Glutamatergic neuron (in vitro differentiated cells): ENCODE measurements at regions not wholly inside any gene's neighbourhood (a gene's known extent, or its start where the extent isn't known, plus 50 kb on each side); places are given as distances from the start of the nearest gene placed in this dataset.

ENCODE experiments used
- DNase-seq: peaks from one replicate; pipeline ENCODE4 v3.0.0; 2022
- H3K27ac Mint-ChIP-seq: one replicate; pipeline ENCODE4 v1.8.0; 2020; ENCODE audit warnings: mild to moderate bottlenecking, mixed read lengths, inconsistent platforms; ENCODE audit not compliant: unreplicated experiment
- H3K27me3 Mint-ChIP-seq: one replicate; pipeline ENCODE4 v1.8.0; 2020; ENCODE audit warnings: mild to moderate bottlenecking, moderate library complexity, mixed read lengths, inconsistent platforms; ENCODE audit not compliant: unreplicated experiment
- H3K36me3 Mint-ChIP-seq: one replicate; pipeline ENCODE4 v1.8.0; 2020; ENCODE audit warnings: mild to moderate bottlenecking, mixed read lengths, inconsistent platforms; ENCODE audit not compliant: unreplicated experiment
- H3K4me1 Mint-ChIP-seq: one replicate; pipeline ENCODE4 v1.8.0; 2020; ENCODE audit warnings: mild to moderate bottlenecking, low read depth, mixed read lengths, inconsistent platforms; ENCODE audit not compliant: unreplicated experiment
- H3K4me3 Mint-ChIP-seq: one replicate; pipeline ENCODE4 v1.8.0; 2020; ENCODE audit warnings: mild to moderate bottlenecking, mixed read lengths, inconsistent platforms; ENCODE audit not compliant: unreplicated experiment
- H3K9me3 Mint-ChIP-seq: one replicate; pipeline ENCODE4 v1.8.0; 2020; ENCODE audit warnings: mild to moderate bottlenecking, moderate library complexity, mixed read lengths, inconsistent platforms; ENCODE audit not compliant: unreplicated experiment
- CTCF ChIP-seq: fragments of 200-600 bp; sonication (generic); IDR thresholded peaks from one replicate; pipeline ENCODE4 v1.5.0; 2021; ENCODE audit not compliant: partially characterized antibody, unreplicated experiment

GRCh38 chr9:88741335-88741734, 206.4 kb downstream of the NXNL2 start:
- TF ChIP-seq CTCF, result peak; percentile 35
- H3K27ac Mint-ChIP-seq, result no peak overlapping the region
- DNase-seq, result no peak
- H3K27me3 Mint-ChIP-seq, result peaks cover 2% of the 10 kb centered on the region
- H3K4me1 Mint-ChIP-seq, result peaks cover 14% of the 10 kb centered on the region
- peaks cover 3% of the 10 kb centered on the region for H3K9me3 Mint-ChIP-seq
- no peaks in the 10 kb centered on the region for H3K36me3 Mint-ChIP-seq
- H3K4me3 Mint-ChIP-seq, result no peak overlapping the region

DNA sequence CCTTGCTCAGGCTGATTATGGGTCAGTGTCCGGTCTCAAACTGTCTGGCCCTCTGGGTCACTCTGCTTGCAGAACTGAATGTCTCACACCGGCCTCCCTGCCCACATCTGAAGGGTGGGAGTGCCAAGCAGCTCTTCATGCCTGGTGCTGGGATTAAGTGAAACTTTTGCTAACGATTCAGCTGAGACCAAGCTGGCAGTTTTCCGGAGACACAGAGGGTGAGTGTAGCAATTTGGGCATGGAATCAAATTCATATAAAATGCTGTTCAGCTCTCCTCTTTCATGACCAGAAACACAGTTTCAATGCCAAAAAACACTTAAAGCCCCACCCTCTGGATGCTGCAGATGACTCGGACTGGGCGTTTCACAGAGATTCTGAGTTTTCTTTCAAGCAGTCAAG, 207.5 kb downstream of the NXNL2 start:
- DNase-seq, result no peak
- no peak for TF ChIP-seq CTCF
- Mint-ChIP-seq H3K27me3 (peaks cover 3% of the 10 kb centered on the region), H3K4me1 (peaks cover 23% of the 10 kb centered on the region), H3K9me3 (peaks cover 3% of the 10 kb centered on the region), H3K4me3 (no peak overlapping the region), H3K36me3 (no peaks in the 10 kb centered on the region), H3K27ac (no peak overlapping the region)

DNA sequence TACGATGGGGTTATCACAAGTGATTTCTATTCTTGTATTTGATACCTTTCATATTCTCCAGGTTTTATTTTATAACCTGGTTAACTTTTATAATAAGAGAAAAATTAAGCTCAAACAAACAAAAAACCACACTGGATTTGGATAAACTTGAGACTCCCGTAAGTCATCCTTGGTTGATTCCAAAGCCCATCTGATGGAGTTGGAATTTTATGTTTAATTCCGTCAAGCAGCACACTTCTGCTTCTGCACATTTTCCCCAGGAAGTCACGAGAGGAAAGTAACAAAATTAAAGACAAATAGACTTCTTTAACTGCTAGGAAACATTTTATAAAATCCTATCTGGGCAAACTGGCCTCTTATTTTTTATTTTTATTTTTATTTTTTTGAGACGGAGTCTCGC, 207.9 kb downstream of the NXNL2 start:
- Mint-ChIP-seq H3K27ac (no peak overlapping the region), H3K4me1 (peaks cover 25% of the 10 kb centered on the region), H3K36me3 (no peaks in the 10 kb centered on the region), H3K27me3 (peaks cover 4% of the 10 kb centered on the region), H3K9me3 (peaks cover 3% of the 10 kb centered on the region), H3K4me3 (no peak overlapping the region)
- DNase-seq, result no peak
- TF ChIP-seq CTCF, result no peak

- Mint-ChIP-seq H3K4me1 (peaks cover 31% of the 10 kb centered on the region), H3K36me3 (no peaks in the 10 kb centered on the region), H3K4me3 (no peak overlapping the region), H3K27me3 (peaks cover 4% of the 10 kb centered on the region), H3K27ac (no peak overlapping the region), H3K9me3 (peaks cover 5% of the 10 kb centered on the region)
- DNase-seq, result no peak
- no peak for TF ChIP-seq CTCF
Observed at GRCh38 chr9:88745276-88746001, 210.5 kb downstream of the NXNL2 start.

DNA sequence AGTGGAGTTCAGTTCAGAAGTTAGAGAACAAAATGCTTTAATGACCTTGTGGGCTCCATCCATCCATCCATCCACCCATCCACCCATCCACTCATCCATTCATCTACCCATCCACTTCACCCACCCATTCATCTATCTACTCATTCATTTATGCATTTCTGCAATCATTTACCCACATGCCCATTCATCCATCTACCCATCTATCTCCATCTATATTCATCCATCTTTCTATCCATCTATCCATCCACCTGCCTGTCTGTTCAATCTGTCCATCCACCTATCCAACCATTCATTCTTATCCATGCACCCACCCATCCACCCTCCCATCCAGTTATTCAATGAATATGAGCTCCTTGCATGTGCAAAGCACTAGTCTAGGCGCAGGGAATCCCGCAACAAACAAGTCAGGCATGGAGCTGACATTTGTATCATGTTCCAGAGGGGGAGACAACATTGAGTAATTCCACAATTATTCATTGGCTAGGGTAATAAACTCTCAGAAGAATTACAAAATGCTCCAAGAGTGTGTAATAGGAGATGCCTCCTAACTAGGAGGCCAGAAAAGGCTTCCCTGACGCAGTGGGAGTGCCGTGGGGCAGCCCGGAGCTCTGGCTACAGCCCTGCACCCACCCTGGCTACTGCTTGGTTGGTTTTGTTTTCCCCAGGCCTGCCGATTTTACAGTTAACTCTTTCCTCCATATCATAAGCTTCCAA, 211.2 kb downstream of the NXNL2 start:
- Mint-ChIP-seq H3K4me3 (no peak overlapping the region), H3K27me3 (peaks cover 4% of the 10 kb centered on the region), H3K4me1 (peaks cover 31% of the 10 kb centered on the region), H3K36me3 (no peaks in the 10 kb centered on the region), H3K27ac (peak overlapping the region; percentile 79), H3K9me3 (peaks cover 5% of the 10 kb centered on the region)
- no peak for TF ChIP-seq CTCF
- DNase-seq, result no peak
